H1 (cell line): ENCODE measurements at regions not wholly inside any gene's neighbourhood (a gene's known extent, or its start where the extent isn't known, plus 50 kb on each side); places are given as distances from the start of the nearest gene placed in this dataset.

ENCODE experiments used
- CHD7 ChIP-seq: fragments of 300-600 bp; sonication (generic); IDR thresholded peaks from 2 replicates; pipeline ENCODE4 v1.7.1; 2012; ENCODE audit warnings: low read length, moderate library complexity, mild to moderate bottlenecking, inconsistent platforms; ENCODE audit not compliant: insufficient replicate concordance
- RBBP5 ChIP-seq: IDR thresholded peaks from 2 replicates; pipeline ENCODE4 v1.7.1; 2012; ENCODE audit warnings: low read depth, mild to moderate bottlenecking, inconsistent platforms, low read length, moderate library complexity, borderline replicate concordance

GRCh38 chr3:194279101-194279500 is 72.0 kb downstream of the CPN2 start (continued):
- no peak for TF ChIP-seq CHD7
- TF ChIP-seq RBBP5, result no peak
